Left lobe of liver (tissue), 2 donors: ENCODE measurements at regions not wholly inside any gene's neighbourhood (a gene's known extent, or its start where the extent isn't known, plus 50 kb on each side); places are given as distances from the start of the nearest gene placed in this dataset.

Experiments used
- ATAC-seq: fragments of 200-7000 bp; cut with Tn5 transposase; one replicate; pipeline ENCODE4 v1.9.1; 2020; ENCODE audit warnings: mild to moderate bottlenecking, moderate library complexity
- DNase-seq: peaks from one replicate; pipeline ENCODE4 v3.0.0-alpha.2; 2020; ENCODE audit warnings: low spot score
- donor health status: DM: no; HTN: no; CAD: no; lungs with moderate emphysema.
- donor health status: DM: no; HTN: yes; CAD: no.

DNA sequence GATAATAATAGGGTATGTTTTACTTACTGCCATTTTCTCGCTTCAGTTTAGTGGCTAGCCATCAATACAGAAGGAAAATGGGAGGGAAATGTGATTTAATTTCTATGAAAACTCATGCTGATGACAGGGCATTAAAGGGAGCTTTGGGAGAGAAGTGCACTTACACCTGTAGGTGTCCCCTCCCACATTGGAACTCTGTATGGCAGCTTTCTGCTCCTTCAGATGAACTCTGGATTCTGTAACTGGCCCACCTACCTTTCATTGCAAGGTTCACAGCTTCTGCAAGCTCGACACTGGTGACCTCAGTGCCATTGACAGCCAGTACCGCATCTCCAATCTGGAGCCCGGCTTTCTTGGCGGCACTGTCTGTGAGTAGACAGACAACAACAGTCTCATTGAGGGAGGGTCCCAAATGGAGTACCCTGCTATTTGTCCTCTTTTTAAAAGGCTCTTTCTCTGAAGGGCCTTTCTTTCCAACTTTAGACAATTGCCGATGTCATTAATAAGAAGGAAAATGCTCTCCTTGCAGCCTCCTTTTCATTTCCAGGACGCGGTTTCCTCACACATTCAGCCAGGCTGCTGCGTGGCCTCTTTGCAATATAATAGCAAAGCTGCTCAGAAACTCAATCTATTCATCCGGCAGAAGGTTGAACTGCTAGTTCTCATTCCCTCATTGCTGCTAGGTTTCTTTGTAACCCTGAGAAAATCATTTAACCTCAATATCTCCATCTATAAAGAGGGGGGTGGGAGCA is 63.6 kb downstream of the NUDT12 start:
- no peak for DNase-seq
- ATAC-seq: no peak

DNA sequence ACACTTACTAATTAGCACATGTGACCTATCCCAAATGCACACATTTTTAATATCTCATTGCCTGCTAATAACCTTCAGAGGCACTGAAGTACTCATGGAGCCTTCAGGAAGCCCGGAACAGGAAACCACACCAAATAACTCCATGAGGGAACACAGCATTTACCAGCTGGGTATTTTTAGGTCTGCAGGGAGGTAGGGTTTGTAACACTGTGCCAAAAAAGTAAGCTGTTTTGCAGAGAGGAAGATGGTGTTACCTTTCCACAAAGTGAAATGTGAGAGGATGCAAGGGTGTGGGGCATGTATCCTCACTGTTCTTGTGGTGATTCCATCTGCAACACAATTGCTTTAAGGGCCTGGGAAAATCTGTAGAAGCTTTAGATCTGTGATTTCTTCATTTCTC is 64.4 kb downstream of the NUDT12 start:
- DNase-seq (no peak), ATAC-seq (no peak)

DNA sequence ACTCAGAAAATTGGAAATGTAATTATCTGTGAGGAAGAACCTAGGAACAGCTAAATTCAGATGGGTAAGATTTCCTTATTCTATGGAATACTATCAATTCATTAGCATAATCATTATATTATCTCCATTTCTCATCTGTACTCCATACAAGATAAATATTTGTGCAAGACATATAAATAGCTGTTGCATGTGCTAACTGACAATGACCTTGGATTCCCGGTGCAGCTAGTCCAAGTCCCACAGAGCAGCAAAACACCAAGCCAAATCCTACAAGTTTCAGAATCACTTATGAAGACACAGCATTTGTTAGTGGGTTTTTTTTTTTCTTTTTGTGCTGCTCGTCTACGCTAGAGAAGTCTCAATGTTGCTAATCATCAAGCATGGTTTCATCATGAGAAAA is 64.8 kb downstream of the NUDT12 start:
- ATAC-seq (no peak), DNase-seq (no peak)

DNA sequence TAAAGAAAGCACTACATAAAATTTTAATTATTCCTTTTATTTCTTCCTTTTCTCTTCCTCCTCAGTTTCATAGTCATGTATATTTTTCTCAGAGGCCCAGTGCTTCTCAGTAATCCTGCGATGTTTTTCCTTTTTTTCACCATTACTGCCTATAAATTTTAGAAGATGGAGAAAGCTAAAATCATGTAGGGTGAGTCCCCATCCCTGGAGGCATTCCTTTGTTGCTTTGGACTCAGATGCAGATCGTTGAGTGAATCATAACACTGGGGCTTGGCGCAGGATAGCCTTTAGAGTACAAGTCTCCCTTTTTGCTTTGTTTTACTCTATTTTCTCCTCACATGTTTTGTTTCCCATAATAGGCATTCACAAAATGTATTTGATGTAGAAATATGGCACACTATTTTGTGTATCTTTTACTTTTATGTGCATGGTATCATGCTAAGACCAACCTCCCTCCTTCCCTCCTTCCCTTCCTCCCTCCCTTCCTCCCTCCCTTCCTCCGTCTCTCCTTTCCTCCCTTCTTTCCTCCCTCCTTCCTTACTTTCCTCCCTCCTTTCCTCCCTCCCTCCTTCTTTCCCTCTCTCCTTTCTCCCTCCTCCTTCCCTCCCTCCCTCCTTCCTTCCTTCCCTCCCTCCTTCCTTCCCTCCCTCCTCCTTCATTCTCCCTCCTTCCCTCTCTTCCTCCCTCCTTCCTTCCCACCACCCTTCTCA is 72.4 kb downstream of the NUDT12 start:
- DNase-seq: no peak
- no peak for ATAC-seq

DNA sequence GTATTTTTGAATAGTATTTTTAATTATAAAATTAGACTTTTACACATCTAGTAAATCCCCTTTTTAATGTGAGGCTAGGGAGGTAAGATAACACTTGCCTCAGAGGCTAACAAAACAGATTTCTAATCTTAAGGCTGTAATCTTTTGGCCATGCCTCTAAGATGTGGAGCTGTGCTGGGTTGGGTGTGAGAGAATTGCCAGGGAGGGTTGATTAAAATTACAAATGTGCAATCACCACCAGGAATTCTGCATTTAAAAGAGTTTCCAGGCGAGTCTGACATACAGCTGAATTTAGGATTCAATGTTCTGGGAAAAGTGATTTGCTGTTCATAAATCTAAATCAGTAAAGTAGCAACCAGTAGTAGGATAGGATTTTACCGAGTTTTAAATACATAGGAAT is 73.3 kb downstream of the NUDT12 start:
- ATAC-seq: no peak
- DNase-seq: no peak

DNA sequence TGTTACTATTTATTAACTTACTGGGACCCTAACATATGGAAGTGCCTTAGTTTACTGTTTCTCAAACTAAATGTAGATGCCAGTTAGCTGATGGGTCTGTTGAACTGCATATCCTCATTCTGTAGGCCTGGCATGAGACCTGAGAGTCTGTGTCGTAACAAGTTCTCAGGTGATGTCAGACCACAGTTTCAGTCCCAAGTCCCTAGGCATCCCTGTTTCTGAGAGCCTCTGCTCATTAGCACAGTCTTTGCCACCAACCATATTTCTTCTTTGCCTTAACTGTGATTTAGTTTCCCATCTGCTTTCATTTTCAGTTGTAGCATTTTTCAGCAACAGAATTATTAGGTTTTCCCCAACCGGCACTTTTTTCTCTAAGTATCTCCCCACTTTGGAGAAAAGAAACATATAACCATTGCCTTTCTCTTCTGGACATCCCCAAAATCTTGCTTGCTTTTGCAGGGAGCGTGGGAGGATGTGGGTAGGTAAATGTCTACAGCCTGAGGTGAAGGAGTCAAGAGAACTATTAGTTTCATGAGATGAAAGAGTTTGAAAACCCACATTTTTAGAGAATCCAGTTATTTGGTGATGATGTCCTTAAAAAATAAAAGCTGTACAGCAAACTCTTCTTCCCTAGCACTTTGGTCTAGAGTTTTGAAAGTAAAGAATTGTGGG is 74.6 kb downstream of the NUDT12 start:
- ATAC-seq (no peak), DNase-seq (no peak)

DNA sequence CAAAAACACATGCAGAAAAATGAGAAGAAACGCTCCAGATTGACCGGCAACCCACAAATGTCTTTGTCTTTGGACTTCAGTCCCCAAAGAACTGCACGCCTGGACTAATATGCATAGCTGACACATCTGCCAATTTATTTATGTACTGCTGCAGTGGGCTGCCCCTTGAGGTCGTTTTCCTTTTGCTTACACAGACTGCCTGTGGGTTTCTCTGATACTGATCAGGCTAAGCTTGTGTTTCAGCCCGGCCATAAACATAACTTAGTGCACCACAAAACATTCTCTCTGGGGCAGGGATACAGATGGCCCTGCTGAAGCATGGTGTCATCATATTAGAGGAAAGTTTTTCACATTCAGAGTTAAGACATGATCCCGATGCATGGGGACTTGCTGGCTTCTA is 75.4 kb downstream of the NUDT12 start:
- DNase-seq (no peak), ATAC-seq (no peak)

DNA sequence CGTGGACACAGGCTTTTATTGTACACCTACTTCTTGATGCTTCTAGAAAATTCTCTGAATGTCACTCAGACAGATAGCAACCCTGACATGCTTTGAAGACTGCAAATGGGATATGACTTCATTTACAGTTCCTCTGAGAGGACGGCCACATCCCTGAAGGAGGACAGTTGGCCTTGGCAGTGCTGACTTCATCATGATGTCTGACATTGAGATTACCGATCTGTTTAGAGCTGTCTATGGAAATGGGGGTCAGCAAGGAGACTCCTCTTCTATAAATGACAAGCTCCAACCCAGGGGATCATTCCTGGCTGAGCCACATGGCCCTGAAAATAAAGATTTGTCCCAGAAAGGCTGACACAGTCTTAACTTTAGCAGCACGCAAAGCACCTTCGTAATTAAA is 75.8 kb downstream of the NUDT12 start:
- DNase-seq (no peak), ATAC-seq (no peak)

DNA sequence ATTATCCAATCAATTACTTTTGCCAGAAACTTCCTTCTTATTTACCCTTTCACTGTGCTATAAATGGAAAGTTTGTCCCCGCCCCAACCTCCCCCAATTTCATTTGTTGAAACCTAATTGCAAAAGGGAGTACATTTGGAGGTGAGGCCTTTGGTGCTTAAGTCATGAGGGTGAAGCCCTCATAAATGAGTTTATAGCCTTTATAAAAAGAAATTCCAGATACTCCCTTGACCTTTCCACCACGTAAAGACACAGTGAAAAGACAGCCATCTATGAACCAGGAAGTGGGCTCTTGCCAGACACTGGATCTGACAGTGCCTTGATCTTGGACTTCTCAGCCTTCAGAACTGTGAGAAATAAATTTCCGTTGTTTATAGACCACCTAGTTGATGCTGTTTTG is 82.3 kb downstream of the NUDT12 start:
- DNase-seq (no peak), ATAC-seq (no peak)

DNA sequence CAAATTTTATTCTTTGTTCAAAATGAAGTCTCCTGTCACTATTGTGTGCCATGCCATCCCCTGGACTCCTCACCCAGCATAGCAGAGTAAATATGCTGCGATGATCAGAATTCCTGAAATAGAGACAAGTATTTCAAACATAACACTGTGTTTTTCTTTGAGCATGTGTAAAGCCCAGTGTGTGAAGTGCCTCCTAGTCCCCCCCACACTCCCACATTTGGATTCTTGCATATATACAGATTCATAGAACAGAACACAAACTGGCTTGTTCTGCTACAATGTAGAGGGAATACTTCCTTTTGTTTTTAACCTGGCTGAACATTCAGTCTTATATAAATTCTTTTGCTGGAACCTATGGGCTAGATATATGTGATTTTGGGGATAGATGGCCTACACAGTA is 84.9 kb downstream of the NUDT12 start:
- ATAC-seq (no peak), DNase-seq (no peak)

DNA sequence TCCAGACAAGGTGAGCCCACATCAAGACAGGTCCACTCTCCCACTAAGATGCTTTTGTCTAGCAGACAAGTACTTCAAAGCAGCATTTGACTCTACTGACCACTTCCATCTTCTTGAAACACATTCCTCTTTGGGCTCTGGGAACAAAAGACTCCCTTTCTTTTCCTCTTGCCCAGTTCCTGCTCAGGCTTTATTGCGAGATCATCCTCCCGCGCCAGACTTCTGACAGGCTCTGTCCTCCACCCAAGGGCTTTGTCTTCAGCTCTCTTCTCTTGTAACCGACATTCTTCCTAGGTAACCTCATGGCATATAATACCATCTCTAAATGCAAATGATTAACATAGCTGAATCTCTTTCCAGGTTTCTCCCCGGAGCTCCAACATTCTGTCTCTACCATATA is 85.8 kb downstream of the NUDT12 start:
- ATAC-seq: no peak
- no peak for DNase-seq

DNA sequence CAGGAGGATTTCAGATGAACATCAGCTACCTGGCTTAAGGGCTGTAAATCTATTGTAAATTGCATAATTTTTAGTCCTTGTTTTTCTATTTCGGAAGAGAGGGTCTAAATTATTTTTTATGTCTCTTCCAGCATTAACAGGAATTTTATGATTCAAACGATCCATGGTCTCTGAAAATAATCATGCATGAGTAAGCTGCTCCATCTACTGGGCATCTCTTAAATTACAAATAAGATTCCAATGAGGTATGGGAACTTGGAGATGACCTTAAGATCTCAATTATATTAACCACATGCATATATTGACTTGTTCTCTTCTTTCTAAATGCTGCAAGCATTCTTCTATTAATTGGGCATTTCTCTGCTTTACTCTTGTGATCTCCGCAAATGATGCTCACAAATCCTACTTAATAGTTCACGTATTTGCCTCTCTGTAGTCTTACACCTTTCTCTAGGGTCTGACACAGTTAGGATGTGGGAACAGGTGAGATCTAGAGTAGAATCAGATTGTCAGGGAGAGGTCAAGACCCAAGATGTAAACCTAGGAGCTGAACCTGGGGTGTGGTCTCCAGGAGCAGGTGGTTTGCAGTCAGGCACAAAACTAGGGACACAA is 86.9 kb downstream of the NUDT12 start:
- ATAC-seq (peak; percentile 68), DNase-seq (no peak)

DNA sequence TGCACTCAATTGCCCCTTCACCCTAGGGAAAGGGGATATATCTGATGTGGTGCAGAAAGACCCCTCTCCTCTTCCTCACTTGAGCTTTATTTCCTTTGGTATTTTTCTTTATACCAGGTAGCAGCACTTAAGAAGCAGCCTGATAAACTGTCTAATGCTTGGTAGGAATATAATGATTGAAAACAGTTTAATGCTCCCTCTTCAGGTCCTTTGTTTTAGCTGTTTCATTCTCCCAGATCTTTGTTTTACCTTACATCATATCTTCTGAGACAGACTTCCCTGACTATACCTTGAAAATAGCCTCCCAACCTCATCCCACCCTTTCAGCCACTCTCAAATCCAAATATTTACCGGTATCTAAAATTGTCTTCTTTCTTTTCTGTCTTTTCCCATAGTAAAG is 87.9 kb downstream of the NUDT12 start:
- ATAC-seq: no peak
- no peak for DNase-seq

DNA sequence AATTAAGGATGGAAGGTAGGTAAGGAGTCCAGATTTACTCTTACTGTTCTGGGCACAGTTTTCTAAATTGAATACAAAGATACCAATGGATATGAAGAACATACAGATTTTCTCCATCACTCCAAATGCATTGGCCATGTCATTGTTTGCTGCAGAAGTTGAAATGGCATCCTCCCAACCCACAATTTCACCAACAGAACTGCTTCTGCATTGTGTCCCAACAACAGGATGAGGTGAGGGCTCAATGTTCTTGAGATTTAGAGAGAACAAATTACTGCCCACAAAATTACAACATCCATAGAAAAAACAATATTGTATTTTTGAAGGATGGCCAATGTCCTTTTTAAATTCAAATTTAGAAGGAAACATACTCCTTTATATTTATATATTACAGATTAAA is 88.9 kb downstream of the NUDT12 start:
- ATAC-seq: no peak

DNA sequence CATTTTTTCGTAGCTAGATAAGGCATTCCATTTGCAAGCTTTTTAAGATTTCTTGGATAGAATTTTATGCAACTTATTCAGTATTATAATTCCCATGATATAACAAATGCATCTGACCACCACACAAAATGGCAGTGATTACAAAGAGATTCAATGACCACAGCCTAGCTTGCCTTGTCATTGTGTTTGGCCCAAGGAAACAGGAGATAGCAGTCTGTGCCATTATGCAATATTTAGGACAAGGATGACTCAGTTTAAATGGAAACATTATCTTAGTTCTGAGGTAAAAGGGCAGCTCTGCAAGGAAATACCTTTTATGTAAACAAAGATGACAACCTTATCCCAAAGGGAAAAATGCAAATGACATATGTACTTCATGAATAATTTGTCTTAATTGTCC is 89.8 kb downstream of the NUDT12 start:
- ATAC-seq: no peak
- DNase-seq: no peak

More for the DNA sequence above, 88.9 kb downstream of the NUDT12 start:
- DNase-seq: no peak

DNA sequence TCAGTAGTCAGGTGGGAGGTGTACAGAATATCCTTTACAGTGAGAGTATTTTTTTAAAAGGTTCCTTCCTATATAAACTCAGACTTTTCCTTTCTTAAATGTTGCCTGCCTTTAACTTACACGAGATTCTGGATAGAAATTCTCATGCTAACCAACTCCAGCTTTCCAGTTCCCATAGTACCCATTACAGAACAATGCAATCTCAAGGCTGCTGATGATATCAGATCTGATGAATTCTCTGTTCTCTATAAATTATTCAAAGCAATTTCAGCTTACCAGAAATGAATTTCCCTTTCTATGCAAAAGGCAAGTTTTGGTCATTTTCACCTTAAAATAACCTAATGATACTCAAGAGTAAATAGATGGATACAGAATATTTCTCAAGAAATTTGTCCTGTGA is 90.3 kb downstream of the NUDT12 start:
- DNase-seq (no peak), ATAC-seq (no peak)

DNA sequence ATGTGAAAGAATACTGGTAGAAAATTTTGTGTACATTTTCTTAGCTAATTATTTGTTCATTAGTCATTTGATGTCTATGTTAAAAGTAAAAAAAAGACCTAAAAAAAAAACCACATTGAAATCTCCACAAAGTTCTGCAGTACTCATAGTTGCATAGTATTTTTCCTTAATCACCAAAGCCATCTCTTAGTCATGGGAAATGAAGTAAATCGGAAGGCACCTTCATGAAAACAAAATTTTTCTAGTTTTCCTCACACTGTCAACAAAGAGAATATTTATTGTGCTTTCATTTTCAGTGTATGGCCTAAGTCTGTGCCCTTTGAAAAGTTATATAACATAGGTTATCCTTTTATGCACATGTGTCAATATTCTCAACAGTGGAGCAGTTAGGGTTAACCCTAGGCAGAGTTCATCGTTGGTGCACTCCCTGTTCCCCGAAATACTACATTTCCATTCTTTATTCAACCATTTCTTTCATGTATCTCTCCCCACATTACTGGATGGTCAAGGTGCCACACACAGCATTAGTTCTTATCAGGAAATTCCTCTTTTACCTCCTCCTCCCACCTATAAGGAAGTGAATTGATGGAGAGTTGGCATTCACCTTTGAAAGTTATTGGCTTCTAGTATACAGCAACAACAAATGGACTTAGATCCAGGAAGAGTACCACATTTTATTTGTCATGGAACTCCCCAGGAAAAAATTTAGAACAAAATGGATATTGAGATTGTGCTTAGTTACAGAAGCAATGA is 93.1 kb downstream of the NUDT12 start:
- ATAC-seq: no peak
- DNase-seq: no peak

DNA sequence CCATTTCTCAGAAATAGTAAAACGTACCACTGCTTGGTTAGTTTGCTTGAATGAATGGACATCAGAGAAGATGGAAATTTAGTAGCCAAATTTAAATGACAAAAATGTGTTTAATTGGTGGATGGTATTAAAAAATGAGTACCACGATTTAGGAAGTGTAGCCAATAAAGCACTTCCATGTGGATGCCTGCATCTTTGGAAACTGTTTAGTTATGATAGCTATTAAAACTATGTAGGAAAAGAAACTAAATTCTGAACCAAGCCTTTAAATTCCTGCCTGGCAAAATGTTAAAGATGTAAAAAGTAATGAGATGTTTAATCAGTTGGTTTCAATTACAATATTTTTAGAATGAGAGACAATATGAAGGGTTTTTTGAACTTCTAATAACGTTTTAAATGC is 94.8 kb downstream of the NUDT12 start:
- ATAC-seq (no peak), DNase-seq (no peak)

DNA sequence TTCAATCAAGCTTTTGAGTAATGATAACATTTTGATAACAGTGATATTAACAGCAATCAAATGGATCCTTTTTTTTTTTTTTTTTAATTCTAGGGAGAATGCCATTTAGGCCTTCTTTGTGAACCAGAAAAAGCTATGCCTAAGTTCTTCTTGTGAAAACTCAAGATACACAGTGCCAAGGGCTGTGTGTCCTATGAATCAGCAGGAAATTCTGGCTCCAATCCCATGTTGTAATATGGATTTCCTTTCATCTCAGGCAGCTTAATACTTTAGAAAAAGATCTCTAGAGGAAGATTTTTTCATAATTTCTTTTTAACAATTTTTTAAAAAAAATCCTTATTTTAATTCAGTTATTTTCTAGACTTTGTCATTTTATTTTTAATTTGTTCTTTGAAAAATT is 96.1 kb downstream of the NUDT12 start:
- ATAC-seq: no peak

DNA sequence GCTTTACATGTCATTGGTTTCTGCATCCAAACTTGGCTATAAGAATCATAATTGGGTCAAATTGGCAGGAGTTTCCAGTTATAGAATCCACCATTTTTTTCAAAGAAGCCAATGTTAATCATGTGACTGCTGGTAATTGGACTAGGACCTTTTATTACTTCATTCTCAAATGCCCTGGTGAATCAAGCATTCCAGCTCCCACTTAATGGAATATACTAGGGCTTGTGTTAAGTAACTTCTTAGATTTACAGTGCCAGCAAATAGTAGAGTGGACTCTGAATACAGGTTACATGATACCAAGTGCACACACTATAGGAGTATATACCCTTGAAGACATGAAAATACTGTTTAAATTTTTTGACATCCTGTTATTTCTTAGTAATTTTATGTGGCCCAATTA is 96.7 kb downstream of the NUDT12 start:
- no peak for DNase-seq
- no peak for ATAC-seq

More for the DNA sequence above, 96.1 kb downstream of the NUDT12 start:
- no peak for DNase-seq

DNA sequence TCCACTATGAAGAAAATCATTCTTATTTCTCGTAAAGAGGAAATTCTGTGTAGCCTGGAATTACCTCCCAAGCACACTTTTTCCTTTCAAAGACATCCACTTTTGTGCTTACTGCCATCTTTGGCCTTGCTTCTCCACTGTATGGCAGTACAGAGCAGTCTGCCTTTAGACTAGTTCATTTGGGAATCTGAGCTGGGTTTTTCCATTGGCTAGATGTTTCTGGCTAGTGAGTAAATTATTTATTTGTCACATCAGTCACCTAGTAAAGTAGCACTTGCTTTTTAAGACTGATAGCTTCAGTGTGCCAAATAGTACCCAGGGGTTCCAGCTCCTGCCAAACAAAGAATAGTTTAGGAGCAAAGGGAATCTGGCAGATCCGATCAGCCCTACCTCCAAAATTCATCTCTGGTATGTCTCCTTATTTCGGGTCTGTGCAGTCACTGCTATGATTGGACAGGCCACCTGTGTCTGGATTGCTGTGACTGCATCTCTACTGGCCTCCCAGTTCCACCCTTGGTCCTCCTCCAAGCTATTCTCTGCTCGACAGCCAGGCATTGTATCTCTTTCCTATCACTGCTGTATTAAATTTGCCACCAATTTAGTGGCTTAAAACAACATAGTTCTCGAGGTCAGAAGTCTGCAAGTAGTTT is 97.6 kb downstream of the NUDT12 start:
- DNase-seq: no peak
- ATAC-seq: no peak
